BJ (cell line): ENCODE measurements at regions not wholly inside any gene's neighbourhood (a gene's known extent, or its start where the extent isn't known, plus 50 kb on each side); places are given as distances from the start of the nearest gene placed in this dataset.

Experiments
- CTCF ChIA-PET: fragments of 350-600 bp; formaldehyde crosslinking; extraction: SDS; loops from one replicate; lab custom pipeline; 2021; ENCODE audit warnings: antibody characterized with exemption, inconsistent platforms; lab: Yijun Ruan, JAX
- POLR2A ChIA-PET: fragments of 300-600 bp; sonication (Branson Sonifier 250); formaldehyde crosslinking; extraction: SDS; loops from one replicate; lab custom pipeline; 2021; ENCODE audit warnings: antibody characterized with exemption; lab: Charles Lee
- DNase-seq: peaks from one replicate; pipeline ENCODE4 v3.0.0-alpha.2; 2011; ENCODE audit warnings: low read depth
- H3K27me3 ChIP-seq: 2 replicates; pipeline ENCODE4 v1.6.0; 2011; ENCODE audit warnings: low read length; ENCODE audit not compliant: control insufficient read depth, insufficient read depth
- H3K36me3 ChIP-seq: 2 replicates; pipeline ENCODE4 v1.5.1; 2011; ENCODE audit warnings: low read length; ENCODE audit not compliant: control insufficient read depth, insufficient read depth
- H3K4me3 ChIP-seq: 2 replicates; pipeline ENCODE4 v1.5.1; 2011; ENCODE audit warnings: low read depth, mild to moderate bottlenecking, control low read depth, low read length
- TF ChIP-seq, protein P1 (sequence below): IDR thresholded peaks from 2 replicates; pipeline ENCODE4 v1.5.1; 2011; ENCODE audit warnings: low read depth, mild to moderate bottlenecking, control low read depth, inconsistent platforms, low read length, moderate library complexity; ENCODE audit not compliant: insufficient read depth

DNA sequence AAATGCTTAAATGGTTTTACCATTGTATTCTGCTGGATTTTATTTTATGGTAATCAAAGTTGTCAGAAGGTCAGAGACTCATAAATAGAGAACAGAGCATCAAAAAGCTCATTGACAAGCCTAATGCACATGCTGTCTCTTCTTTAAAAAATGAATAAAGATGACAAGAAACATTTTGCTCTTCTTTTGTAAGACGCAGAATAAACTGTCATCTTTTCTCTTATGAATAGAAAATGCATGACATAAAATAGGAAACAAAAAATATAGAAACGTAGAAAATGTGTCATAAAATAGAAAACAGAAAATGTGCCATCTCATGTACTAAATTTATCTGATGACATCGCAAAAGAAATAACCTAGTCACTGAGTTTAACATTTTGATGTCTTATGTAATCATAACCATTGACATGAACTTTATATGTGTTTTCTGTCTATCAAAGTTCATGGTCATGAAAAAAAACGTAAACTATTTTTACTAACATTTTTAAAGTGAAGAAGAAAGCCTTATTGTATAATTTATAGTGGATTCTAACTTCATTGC, 484.1 kb downstream of the TRIML1 start:
- POLR2A ChIA-PET: no interaction called here
- CTCF ChIA-PET: interaction anchor here (0.7 kb wide), 1 partner anchor 122 kb away, joined by 3 read pairs; no protein-coding TSS in a partner anchor
- Histone ChIP-seq H3K27me3 (no peaks in the 10 kb centered on the region), H3K4me3 (no peak overlapping the region), H3K36me3 (no peaks in the 10 kb centered on the region)
- TF ChIP-seq, protein P1, sequence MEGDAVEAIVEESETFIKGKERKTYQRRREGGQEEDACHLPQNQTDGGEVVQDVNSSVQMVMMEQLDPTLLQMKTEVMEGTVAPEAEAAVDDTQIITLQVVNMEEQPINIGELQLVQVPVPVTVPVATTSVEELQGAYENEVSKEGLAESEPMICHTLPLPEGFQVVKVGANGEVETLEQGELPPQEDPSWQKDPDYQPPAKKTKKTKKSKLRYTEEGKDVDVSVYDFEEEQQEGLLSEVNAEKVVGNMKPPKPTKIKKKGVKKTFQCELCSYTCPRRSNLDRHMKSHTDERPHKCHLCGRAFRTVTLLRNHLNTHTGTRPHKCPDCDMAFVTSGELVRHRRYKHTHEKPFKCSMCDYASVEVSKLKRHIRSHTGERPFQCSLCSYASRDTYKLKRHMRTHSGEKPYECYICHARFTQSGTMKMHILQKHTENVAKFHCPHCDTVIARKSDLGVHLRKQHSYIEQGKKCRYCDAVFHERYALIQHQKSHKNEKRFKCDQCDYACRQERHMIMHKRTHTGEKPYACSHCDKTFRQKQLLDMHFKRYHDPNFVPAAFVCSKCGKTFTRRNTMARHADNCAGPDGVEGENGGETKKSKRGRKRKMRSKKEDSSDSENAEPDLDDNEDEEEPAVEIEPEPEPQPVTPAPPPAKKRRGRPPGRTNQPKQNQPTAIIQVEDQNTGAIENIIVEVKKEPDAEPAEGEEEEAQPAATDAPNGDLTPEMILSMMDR: no peak
- no peak for DNase-seq

DNA sequence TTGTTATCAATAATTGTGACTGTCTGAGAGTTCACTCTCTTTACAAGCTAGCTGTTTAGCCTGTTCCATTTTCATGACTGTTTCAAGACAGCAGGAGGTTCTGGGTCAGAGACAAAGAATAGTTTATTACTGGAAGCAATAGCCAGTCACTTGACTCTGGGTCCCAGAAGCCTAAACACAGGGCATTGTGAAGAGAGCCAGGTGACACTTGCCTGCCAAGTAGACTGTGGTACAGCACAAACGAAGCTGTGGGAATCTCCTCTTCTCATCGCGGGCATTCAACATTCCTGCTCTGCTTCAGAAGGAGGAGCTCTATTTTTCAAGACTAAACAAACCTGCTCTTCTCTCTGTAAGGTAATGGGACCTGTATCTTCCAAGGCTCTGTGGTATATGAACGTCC, 485.1 kb downstream of the TRIML1 start:
- ChIA-PET POLR2A (no interaction called here), CTCF (no interaction called here)
- Histone ChIP-seq H3K27me3 (no peaks in the 10 kb centered on the region), H3K36me3 (no peaks in the 10 kb centered on the region), H3K4me3 (no peak overlapping the region)
- no peak for DNase-seq
- TF ChIP-seq, protein P1: no peak

DNA sequence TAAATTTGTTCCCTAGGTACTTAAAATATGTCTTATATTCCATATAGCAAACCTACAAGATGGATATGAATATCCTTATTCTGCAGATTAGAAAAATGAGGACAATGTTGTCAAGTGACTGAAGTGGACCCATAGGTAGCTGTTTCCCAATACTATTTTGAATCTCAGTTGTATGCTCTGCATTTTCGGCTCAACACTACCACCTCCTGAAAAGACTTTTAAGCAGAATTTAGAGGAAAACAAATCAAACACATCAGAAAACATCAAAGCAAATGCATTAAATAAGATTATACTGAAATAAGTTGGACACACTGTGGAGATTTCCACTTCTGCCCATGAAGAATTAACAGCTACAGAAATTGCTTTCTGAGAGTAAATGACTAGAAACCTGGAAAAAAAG, 488.7 kb downstream of the TRIML1 start:
- ChIA-PET POLR2A (no interaction called here), CTCF (no interaction called here)
- Histone ChIP-seq H3K4me3 (no peak overlapping the region), H3K27me3 (no peaks in the 10 kb centered on the region), H3K36me3 (no peaks in the 10 kb centered on the region)
- TF ChIP-seq, protein P1: no peak
- no peak for DNase-seq

DNA sequence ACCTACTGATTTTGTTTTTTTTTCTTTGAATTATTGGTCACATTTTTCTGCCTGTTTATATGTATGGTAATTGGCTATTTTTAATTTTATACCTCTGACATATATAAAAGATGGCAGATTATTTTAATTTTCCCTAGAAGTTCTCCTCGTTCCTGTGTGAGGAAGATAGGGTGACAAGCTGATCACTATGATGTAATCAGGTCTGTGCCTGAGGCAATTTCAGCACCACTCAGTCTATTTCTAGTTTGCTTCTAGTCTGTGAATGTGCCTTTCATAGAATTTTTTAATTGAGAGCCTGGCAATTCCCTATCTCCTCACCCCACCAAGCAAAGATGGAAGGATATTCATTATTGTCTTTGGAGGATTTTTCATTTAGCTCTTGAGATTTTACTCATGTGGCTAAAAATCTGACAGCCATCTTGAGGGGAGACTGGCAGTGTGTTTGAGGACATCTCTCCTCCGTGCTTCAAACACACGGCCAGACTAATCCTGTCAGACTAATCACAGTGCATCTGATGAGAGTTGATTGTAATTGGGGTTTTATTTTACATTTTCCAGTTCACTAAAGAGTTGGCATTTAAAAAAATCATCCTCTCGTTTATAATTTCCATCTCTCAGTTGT, 500.3 kb downstream of the TRIML1 start:
- Histone ChIP-seq H3K4me3 (no peak overlapping the region), H3K27me3 (no peaks in the 10 kb centered on the region), H3K36me3 (no peaks in the 10 kb centered on the region)
- DNase-seq: no peak
- ChIA-PET CTCF (no interaction called here), POLR2A (no interaction called here)
- TF ChIP-seq, protein P1: no peak

DNA sequence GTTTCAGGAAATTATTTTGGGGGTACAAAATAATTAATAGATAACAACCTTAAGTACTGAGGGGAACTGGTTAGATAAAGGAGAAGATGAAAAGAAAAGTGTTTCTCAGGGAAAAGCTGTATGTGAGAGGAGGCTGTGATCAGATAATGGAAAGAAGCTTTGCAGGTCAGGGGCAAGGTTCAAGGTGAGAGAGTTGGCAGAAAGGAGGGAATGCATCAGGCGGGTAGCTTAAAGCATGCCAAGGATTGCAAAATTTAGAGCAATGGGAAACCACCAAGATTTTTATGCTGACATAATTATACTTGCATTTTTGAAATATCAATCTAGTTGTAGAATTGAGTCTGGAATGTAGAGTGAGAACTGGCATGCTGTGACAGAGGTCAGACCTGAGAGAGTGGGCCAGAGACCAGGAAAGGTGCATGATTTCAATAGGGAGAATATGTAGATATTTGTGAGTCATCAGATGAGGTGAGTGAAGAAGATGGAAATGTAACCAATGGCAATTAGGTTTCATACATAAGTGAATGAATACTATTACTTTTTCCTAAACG, 508.7 kb downstream of the TRIML1 start:
- TF ChIP-seq, protein P1: no peak
- Histone ChIP-seq H3K36me3 (no peaks in the 10 kb centered on the region), H3K4me3 (no peak overlapping the region), H3K27me3 (no peaks in the 10 kb centered on the region)
- no peak for DNase-seq
- ChIA-PET POLR2A (no interaction called here), CTCF (no interaction called here)
